ENCODE measurements at regions not wholly inside any gene's neighbourhood (a gene's known extent, or its start where the extent isn't known, plus 50 kb on each side); places are given as distances from the start of the nearest gene placed in this dataset.
"Not testable (repeated sequence)": the region's sequence is repeated elsewhere in the genome, so short reads cannot be mapped to it uniquely, and the experiment has no call there.

DNA sequence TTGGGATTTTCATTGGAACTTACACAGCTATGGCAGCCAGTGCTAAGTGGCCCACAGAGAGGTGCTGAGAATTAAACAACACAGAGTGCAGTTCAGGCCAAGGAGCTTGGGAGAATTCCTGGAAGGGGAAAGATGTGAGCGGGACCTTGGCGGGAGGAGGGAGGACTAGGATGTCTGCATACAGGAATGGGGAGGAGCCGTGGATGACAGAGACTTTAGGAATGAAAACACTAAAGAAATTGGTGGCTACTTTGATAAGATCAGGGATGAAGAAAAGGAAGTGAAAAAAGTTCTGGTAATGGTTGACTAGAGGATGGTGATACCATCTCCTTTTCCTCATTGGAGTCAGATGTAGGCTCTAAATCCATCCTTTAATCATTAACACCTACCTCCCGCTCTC lies 234.2 kb upstream of the FZD8 start:
- no peak overlapping the region for H3K4me3 ChIP-seq (ENCODE audit: low read depth, low read length)
- TF ChIP-seq CTCF (IDR thresholded peaks at IDR 0.05; ENCODE audit: insufficient read depth, low read depth, low read length, missing control alignments): no peak
- no peak for DNase-seq (ENCODE audit: low read depth)

DNA sequence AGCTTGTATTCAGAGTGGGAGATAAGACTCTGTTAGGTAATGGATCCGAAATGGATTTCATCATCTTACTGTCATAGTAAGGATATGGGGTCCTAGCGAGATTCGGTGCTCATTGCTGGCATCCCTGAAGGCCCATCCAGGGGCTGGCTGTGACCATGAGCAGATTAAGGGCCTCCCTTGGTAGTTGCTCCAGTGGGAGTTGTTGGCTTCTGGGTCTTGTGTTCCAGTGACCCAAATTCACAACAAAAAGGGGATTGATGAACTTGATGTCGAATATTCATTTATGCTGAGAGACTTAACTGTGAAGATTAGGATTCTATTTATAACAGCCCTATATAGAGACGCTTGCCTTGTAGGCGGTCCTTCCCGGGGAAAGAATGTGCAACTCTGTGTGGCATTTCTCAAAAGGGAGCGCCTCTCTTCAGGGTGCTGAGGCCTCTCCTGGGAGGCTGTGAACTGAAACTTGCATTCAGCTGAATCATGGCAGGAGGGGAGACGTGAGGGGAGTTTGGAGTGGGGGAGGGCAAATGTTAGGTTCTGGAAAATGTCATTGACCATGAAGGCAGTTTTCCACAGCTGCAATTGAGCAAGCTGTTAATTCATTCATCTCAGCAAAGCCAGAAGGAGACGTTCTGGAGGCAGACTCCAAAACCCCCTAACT lies 233.1 kb upstream of the FZD8 start:
- H3K4me3 ChIP-seq (ENCODE audit: low read depth, low read length): no peak overlapping the region
- no peak for DNase-seq (ENCODE audit: low read depth)
- TF ChIP-seq CTCF (IDR thresholded peaks at IDR 0.05; ENCODE audit: insufficient read depth, low read depth, low read length, missing control alignments): no peak

- no peak overlapping the region for H3K4me3 ChIP-seq (ENCODE audit: low read depth, low read length)
- no peak for TF ChIP-seq CTCF (IDR thresholded peaks at IDR 0.05; ENCODE audit: insufficient read depth, low read depth, low read length, missing control alignments)
- no peak for DNase-seq (ENCODE audit: low read depth)
These were observed 232.4 kb upstream of the FZD8 start for GRCh38 chr10:35874311-35875015.

GRCh38 chr10:35872671-35873070 lies 230.6 kb upstream of the FZD8 start:
- no peak for DNase-seq (ENCODE audit: low read depth)
- no peak overlapping the region for H3K4me3 ChIP-seq (ENCODE audit: low read depth, low read length)
- no peak for TF ChIP-seq CTCF (IDR thresholded peaks at IDR 0.05; ENCODE audit: insufficient read depth, low read depth, low read length, missing control alignments)

GRCh38 chr10:35870665-35871310 lies 228.7 kb upstream of the FZD8 start:
- no peak for DNase-seq (ENCODE audit: low read depth)
- H3K4me3 ChIP-seq (ENCODE audit: low read depth, low read length): no peak overlapping the region
- no peak for TF ChIP-seq CTCF (IDR thresholded peaks at IDR 0.05; ENCODE audit: insufficient read depth, low read depth, low read length, missing control alignments)

DNA sequence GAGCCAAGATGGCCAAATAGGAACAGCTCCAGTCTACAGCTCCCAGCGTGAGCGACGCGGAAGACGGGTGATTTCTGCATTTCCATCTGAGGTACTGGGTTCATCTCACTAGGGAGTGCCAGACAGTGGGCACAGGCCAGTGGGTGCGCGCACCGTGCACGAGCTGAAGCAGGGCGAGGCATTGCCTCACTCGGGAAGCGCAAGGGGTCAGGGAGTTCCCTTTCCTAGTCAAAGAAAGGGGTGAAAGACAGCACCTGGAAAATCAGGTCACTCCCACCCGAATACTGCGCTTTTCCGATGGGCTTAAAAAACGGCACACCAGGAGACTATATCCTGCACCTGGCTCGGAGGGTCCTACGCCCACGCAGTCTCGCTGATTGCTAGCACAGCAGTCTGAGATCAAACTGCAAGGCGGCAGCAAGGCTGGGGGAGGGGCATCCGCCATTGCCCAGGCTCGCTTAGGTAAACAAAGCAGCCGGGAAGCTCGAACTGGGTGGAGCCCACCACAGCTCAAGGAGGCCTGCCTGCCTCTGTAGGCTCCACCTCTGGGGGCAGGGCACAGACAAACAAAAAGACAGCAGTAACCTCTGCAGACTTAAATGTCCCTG lies 216.7 kb upstream of the FZD8 start:
- not testable (repeated sequence) for H3K4me3 ChIP-seq (ENCODE audit: low read depth, low read length)

GRCh38 chr10:35857860-35858259 lies 215.8 kb upstream of the FZD8 start:
- no peak overlapping the region for H3K4me3 ChIP-seq (ENCODE audit: low read depth, low read length)

More for the DNA sequence above, 216.7 kb upstream of the FZD8 start:
- not testable (repeated sequence) for DNase-seq (ENCODE audit: low read depth)

More at GRCh38 chr10:35857860-35858259, 215.8 kb upstream of the FZD8 start:
- TF ChIP-seq CTCF (IDR thresholded peaks at IDR 0.05; ENCODE audit: insufficient read depth, low read depth, low read length, missing control alignments): no peak
- no peak for DNase-seq (ENCODE audit: low read depth)
